ENCODE measurements at regions not wholly inside any gene's neighbourhood (a gene's known extent, or its start where the extent isn't known, plus 50 kb on each side); places are given as distances from the start of the nearest gene placed in this dataset.

GRCh38 chr1:60891281-60891680, 191.1 kb upstream of the NFIA start:
- TF ChIP-seq, protein P1, sequence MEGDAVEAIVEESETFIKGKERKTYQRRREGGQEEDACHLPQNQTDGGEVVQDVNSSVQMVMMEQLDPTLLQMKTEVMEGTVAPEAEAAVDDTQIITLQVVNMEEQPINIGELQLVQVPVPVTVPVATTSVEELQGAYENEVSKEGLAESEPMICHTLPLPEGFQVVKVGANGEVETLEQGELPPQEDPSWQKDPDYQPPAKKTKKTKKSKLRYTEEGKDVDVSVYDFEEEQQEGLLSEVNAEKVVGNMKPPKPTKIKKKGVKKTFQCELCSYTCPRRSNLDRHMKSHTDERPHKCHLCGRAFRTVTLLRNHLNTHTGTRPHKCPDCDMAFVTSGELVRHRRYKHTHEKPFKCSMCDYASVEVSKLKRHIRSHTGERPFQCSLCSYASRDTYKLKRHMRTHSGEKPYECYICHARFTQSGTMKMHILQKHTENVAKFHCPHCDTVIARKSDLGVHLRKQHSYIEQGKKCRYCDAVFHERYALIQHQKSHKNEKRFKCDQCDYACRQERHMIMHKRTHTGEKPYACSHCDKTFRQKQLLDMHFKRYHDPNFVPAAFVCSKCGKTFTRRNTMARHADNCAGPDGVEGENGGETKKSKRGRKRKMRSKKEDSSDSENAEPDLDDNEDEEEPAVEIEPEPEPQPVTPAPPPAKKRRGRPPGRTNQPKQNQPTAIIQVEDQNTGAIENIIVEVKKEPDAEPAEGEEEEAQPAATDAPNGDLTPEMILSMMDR (conservative IDR thresholded peaks at IDR 0.05), result no peak
- TF ChIP-seq EZH2 (IDR thresholded peaks at IDR 0.05; ENCODE audit: low read depth), result no peak
